ENCODE measurements at regions not wholly inside any gene's neighbourhood (a gene's known extent, or its start where the extent isn't known, plus 50 kb on each side); places are given as distances from the start of the nearest gene placed in this dataset.

DNA sequence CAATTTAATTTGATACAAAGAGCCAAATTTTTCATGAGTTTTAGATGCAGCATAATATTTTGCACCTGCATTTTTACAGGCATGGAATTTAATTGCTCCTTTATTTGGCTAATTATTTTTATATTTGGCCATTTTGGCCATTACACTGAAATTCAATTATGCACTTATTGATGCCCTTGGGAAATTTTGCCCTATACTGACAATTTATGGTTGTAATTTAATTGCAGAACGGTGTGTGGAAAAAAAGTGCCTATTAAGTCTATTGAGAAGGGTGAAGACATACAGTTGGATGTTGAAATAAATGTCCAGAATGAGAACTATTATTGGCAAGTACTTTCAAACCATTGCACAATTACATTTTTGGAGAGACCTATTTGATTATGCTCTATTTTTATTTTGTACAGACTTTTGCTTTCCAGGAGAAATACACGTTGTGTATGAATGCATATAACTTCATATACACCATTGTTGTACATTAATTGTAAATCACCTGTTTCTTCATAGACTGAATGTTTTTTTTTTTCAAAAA lies 1319.3 kb upstream of the CDH2 start:
- TF ChIP-seq, protein P1, sequence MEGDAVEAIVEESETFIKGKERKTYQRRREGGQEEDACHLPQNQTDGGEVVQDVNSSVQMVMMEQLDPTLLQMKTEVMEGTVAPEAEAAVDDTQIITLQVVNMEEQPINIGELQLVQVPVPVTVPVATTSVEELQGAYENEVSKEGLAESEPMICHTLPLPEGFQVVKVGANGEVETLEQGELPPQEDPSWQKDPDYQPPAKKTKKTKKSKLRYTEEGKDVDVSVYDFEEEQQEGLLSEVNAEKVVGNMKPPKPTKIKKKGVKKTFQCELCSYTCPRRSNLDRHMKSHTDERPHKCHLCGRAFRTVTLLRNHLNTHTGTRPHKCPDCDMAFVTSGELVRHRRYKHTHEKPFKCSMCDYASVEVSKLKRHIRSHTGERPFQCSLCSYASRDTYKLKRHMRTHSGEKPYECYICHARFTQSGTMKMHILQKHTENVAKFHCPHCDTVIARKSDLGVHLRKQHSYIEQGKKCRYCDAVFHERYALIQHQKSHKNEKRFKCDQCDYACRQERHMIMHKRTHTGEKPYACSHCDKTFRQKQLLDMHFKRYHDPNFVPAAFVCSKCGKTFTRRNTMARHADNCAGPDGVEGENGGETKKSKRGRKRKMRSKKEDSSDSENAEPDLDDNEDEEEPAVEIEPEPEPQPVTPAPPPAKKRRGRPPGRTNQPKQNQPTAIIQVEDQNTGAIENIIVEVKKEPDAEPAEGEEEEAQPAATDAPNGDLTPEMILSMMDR (IDR thresholded peaks at IDR 0.05; ENCODE audit: insufficient read depth, missing control alignments): no peak
- DNase-seq (ENCODE audit: insufficient read length, low spot score) (no peak), FAIRE-seq (no peak)

- TF ChIP-seq, protein P1 (IDR thresholded peaks at IDR 0.05; ENCODE audit: insufficient read depth, missing control alignments): no peak
- DNase-seq (ENCODE audit: insufficient read length, low spot score) (no peak), FAIRE-seq (peak; percentile 60)
These were observed 1317.4 kb upstream of the CDH2 start for GRCh38 chr18:29494371-29494770.

GRCh38 chr18:29491907-29492306 lies 1315.0 kb upstream of the CDH2 start:
- TF ChIP-seq, protein P1 (IDR thresholded peaks at IDR 0.05; ENCODE audit: insufficient read depth, missing control alignments): no peak
- no peak for FAIRE-seq
- DNase-seq (ENCODE audit: insufficient read length, low spot score): no peak

DNA sequence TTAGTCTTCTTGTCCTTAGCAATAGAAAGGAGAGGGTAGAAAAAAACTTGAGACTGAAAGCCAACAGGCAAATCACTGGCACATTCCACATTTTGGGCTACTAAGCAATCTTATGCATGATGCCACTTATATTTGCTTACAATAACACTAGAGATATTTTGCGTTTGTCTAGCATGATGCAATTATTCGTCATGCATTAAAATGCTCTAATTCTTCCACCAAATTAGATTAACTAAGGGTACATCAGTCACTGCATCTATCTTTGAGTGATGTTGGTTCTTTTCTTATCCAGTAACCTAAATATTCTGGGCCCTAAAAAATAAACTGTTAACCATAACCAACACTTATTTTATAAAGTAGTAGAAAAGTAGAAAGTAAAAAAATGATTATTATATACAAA lies 1311.7 kb upstream of the CDH2 start:
- TF ChIP-seq, protein P1 (IDR thresholded peaks at IDR 0.05; ENCODE audit: insufficient read depth, missing control alignments): no peak
- FAIRE-seq: no peak
- DNase-seq (ENCODE audit: insufficient read length, low spot score): no peak

DNA sequence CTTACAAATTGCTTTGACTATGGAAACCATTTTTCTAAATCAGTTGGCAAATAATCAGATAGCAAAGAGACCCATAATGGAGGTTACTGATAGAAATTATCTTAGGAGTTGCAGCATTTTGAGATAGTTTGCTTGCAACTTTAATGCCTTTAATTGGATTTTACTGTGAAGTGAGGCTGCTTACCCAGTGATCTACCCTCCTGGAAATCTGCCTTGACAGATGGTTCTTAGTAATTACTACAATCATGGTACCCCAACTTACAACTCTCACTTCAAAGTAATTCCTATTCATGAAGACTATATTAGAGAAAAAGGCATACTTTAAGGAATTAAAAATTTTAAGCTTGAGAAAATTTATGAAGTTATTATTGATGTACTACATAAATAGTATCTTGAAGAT lies 1288.6 kb upstream of the CDH2 start:
- TF ChIP-seq, protein P1 (IDR thresholded peaks at IDR 0.05; ENCODE audit: insufficient read depth, missing control alignments): no peak
- FAIRE-seq: peak; percentile 100

DNA sequence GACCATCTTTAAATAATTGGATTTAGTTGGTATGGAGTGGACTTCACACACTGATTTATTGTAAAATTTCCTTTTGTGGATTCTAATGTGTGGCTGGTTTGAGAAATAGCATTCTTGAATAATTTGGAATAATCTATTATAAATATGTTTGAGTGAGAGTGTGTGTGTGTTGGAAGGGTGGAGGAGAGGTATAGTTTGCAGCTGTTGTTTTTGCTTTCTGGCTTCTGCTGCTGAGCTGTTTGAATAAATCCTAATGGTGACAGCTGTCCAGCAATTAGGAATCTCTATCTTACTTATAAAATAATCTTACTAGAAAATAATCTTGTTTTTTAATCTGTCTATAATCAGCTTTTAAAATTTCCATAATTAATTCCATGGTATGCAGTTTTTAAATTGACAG lies 1283.0 kb upstream of the CDH2 start:
- FAIRE-seq (peak; percentile 94), DNase-seq (ENCODE audit: insufficient read length, low spot score) (no peak)
- TF ChIP-seq, protein P1 (IDR thresholded peaks at IDR 0.05; ENCODE audit: insufficient read depth, missing control alignments): no peak

More for the DNA sequence above, 1288.6 kb upstream of the CDH2 start:
- peak; percentile 24 for DNase-seq (ENCODE audit: insufficient read length, low spot score)

DNA sequence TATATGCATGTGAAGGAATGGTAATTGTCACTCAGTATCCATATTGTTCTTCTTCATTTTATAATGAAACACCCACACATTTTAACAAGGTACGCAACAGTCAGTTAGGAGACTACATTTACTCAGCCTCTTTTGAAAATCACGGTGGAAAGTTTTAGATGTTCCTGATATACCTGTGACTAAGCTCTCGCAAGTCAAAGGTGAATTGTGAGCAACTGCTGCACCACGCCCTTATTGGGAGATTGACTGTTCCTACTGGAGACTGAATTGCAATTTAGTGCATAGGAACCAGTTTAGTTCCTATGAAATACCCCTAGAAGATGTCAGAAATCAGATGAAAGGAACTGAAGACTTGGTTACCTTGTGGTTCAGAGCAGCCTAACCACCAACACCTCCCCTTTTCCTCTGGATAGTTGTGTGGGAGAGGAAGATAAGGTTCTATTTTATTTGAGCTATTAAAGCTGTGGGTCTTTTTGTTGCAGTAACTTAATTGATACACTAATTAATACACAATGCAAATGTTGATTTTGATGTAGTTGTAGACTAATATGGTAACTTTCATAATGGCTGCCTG lies 1280.5 kb upstream of the CDH2 start:
- TF ChIP-seq, protein P1 (IDR thresholded peaks at IDR 0.05; ENCODE audit: insufficient read depth, missing control alignments): no peak
- peak; percentile 16 for FAIRE-seq
- DNase-seq (ENCODE audit: insufficient read length, low spot score): no peak

All from D721Med (cell line).